ENCODE measurements at regions not wholly inside any gene's neighbourhood (a gene's known extent, or its start where the extent isn't known, plus 50 kb on each side); places are given as distances from the start of the nearest gene placed in this dataset.

DNA sequence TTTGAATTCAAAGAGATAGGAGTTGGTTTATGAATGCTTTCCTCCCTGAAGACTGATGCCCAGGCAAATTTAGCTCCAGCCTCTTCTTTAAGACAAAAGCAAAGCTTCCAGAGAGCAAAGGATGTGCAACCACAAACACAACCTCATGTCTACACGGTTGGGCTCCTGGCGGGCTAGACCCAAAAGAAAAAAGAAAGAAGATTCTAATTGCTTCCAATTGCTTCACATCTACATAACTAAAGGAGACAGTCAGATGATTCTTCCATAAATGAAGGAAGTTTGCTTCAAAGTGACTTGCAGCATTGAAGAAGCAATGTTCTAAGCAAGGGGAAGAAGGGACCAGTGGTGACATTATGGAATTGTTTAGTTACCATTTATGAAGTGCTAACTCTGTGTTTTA lies 1603.0 kb upstream of the TENM3 start:
- DNase-seq (ENCODE audit: low read depth) = no peak

DNA sequence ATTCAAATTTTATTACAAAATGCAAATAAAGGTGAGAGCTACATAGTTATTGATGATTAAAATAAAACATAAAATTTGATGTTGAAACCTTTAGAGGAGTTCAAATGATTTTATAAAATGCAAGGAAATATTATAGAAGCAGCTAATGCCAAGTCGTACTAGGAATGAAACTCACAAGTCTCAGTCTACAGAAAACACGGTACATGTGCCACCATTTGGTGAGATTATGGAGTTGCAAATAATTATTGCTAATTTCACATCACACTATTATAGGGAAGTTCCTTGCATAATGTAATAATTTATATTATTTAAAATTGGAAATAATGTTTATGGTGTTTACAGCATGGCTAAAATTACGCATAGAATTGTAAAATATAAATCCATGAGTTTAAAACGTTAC lies 1601.7 kb upstream of the TENM3 start:
- no peak for DNase-seq (ENCODE audit: low read depth)

DNA sequence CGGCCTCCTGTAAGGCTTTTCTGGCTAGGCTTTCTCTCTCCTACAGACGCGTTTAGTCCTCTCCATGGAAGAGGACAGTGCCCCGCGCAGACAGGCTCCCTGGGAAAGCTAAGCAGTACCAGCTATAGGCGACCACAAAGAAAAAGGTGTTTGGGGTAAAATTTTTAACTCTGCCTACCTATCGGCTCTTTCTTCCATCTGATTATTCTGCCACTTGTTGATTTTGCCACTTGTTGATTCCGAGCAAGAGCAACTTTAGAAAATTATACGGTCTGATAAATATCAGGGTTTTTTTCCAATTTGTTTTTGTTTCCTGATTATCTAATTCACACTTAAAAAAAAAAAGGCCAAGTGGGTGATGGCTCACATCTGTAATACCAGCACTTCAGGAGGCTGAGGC lies 1600.5 kb upstream of the TENM3 start:
- no peak for DNase-seq (ENCODE audit: low read depth)

DNA sequence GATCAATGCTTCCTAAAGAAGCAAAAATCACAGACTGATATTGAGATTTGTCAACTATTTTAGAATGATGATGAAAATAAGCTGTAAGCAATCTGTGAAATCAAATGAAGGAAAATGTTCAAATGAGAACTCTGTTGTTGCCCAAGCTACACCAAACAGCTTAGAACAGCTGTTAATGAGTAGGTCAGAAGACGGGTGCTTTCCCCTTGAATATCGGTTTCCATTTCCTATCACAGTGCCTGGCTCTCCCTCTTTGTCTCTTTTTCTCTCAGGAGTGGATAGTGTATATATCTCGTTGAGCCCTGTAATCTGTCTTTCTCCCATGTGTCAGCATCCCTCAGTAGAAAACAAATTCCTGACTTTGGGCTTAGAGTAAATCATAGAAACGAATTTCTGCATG lies 1592.9 kb upstream of the TENM3 start:
- no peak for DNase-seq (ENCODE audit: low read depth)

DNA sequence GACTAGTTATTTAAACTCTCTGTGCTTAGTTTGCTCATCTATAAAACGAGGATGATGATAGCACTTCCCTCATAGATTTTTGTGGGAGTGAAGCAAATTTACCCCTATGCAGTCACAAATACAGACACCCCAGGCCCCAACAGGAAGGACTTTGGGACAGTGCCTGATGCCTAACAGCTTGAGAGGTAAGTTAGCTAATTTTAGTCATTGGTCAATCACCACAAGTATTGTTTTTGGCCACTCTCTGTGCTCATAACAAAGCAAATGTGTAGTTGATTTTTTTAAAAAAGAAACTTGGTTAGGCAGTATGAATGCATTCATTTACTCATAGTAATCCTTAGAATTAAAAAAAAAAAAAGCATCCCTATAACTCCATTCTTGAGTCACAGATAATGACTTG lies 1590.7 kb upstream of the TENM3 start:
- DNase-seq (ENCODE audit: low read depth) = no peak

DNA sequence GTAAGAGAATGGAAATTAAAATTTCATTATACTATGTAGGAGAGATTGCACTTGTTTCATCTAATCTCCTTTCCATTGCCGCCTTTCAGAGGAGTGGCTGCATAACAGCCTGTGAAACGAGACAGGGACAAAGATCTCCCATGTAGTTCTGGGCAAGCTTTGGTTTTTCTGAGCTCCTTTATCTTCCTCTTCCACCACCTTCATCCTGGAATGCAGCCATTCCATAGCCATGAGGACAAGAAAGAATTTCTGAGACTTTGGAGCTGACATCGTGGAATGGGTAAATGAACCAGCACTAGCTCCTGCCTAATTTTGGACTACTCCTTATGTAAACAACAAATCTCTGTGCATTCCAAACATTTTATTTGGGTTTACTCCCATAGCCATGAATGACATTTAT lies 1587.3 kb upstream of the TENM3 start:
- DNase-seq (ENCODE audit: low read depth) = no peak

DNA sequence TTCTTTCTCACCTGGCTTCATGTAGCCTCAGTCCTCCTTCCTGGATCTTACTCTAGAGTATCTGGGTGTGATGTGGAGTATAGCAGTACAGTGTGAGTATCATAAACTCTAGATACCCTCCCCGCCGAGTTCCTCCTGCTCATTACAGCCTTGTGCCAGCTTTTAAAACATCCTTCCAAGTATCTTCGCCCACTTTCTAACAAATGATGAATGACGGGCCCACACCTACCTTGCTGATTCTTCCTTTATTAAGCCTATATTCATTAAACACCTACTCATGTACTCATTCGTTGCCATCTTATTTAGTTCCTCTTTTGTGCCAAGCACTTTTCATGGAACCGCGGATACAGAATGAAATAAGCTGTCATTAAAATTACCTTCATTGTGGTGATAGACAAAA lies 1585.3 kb upstream of the TENM3 start:
- DNase-seq (ENCODE audit: low read depth) = no peak

DNA sequence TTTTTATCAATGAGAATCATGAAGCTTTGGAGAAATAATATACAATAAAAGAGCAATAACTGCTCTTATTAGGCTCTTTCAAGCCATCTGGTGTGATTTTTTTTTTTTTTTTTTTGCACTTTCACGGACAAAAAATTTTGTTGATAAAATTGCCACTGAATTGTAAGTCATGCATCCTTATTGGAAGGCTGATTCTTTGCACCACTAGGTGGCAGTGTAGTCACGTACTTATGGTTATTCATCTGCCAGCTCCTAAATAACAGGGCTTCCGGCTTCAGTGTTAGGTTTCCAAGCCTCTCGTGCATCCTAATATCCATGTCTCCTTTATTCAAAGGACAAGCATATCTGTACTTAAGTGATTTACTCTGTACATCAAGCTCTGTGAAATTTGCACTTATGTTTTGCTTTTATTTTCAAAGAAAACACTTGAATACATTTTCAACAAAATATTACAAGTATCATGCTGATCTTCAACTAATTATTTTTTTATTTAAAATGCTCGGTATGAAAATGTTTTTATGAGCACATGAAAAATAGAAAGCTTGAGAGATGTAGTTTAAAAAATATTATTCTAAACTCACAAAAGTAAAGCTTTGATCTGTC lies 1578.3 kb upstream of the TENM3 start:
- peak; percentile 70 for DNase-seq (ENCODE audit: low read depth)

DNA sequence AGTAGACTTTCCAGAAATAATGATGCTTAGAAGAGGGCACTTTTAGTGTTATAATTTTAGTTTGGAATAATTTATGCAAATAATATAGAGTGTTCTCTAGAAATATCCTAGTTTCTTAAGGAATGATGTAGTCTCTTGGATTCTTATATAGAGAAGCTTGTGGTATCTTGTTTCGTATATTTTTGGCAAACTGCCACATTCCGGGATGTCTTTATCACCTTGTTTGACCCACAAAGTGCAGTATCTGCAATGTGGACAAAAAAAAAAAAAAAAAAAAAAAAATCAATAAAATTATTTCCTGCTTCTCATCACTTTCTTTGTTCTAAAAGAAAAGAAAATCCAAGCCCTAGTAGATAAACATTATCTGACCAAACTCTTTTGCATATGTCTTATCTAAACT lies 1577.7 kb upstream of the TENM3 start:
- DNase-seq (ENCODE audit: low read depth) = peak; percentile 4

DNA sequence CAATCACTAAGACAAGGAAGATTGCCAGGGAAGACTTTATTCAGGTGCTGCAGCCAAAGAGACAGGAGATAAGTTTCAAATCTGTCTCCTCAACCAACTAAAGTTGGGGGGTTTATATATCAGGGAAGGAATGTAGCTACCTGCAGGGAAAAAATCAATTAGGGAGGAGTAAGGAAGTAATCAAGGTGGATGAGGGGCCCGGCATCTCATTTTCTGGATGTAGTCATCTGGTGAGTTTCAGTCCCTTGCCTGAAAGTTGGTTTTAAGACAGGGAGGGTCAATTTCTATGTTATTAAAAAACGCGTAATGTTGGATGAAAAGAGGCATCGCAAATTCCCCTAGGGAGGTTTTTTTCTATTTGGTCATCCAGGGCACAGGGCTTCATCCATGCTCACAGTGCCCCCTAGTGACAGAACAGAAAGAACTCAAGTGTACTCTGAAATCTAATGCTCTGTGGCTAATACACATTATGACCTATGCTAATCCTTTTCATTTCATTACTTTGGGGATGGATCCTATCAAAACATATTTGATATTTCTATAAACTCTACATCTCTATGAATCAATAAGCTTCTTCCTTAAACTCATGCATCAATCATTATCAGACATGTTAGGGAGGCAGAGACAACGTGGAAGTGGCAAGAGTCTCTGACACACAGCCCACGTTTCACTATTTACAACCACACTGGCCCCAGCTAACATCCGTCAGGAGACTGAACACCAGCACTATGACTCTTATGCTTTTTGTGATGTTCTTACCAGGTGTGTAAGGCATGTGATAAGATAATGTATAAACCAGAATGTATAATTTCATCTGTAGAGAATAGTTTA lies 1577.0 kb upstream of the TENM3 start:
- DNase-seq (ENCODE audit: low read depth) = peak; percentile 48

DNA sequence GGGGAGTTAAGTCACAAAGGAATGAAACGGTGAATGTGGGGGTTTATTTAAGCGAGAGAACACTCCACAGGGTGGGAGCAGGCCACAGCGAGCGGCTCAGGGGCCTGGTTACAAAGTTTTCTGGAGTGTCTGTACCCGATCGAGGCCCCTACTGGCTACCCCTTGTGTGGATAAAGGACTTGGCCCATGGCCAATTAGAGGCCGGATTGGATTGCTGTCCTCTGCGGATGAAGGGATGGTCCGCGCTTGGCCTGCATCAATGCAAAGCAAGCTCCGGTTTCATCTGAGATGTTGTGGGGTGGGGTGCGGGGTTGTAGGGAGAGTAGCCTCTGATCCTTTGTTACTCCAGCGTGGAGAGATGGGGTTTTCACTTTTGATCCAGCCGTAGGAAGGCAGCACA lies 1574.5 kb upstream of the TENM3 start:
- DNase-seq (ENCODE audit: low read depth) = no peak

DNA sequence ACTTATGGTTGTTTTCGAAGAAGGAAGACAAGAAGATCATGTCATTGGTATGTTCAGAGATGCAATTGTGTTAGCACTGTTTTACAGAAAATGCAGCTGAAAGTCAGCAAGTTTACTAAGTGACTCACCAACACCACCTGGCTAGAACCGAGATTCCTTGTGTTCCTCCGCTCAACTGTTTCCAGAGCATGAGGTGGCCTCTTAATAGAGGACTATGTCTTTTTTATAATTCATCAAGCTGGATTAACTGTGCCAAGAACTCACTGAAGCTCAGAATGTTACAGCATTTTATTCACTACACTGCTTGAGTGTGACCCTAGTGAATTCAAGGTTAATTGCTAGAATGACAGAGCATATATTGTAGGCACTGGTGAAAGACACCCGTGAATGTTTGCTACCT lies 1573.5 kb upstream of the TENM3 start:
- no peak for DNase-seq (ENCODE audit: low read depth)

DNA sequence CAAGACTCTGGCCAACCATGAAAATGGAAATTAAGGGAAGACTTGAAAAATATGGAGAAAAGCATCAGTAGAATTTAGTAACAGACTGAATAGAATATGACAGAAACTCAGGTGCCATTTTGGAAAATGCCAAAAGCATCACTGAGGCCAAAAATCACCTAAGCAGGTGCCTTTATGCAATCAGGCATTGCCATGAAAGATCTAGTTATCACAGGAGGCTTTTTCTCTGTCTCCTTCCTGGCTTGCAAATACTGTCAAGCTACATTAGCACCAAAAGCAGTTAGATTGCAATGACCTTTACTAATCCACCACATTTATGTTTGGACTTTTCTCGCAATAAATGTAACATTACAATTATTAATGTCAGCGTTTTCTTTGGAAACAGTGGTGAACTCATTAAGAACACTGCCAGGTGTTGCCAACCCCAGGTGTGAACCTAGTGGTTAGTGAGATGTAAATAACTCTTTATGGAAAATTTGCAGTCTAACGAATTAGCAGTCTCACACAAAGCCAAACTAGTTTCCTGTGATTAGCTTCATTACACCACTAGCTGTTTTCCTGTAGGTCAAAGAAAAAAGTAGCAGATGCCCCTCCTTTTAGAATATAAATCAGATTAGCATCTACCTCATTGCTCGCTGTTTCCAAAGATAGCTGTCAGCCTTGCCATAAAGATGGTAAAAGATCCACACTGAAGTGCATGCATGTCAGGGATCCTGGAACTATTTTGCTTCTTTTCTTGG lies 1568.4 kb upstream of the TENM3 start:
- DNase-seq (ENCODE audit: low read depth) = no peak

DNA sequence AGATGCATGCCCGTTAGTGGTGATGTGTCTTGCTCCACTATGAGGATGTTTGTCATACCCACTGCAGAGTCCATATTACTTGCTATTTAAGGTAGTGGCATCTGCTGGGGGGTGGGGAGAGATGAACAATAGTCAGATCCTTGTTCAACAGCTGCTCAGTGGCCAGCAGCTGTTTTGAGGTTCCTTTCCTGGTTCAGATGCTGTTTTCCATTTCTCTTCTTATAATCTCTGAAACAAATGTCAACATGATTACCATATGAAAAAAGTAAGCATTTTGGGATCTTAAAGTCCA lies 1567.9 kb upstream of the TENM3 start:
- no peak for DNase-seq (ENCODE audit: low read depth)

DNA sequence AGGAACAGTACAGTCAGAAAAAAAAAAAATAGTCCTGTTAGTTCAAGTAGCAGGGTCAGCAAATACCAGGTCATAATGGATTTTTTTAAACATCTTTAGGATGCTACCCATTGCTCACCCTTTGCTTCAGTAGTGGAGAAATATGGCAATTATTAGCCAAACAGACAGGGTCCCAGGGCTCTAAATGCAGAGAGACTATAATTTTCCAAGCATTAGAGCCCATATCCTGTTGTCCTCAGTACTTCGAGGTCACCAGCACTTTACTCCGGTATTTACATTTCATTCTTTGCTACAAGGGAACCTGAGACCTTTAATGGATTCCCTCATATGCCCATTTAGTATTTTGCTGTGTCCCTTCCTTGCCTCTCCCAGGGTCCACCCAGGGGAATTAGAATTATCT lies 1562.9 kb upstream of the TENM3 start:
- DNase-seq (ENCODE audit: low read depth) = no peak

DNA sequence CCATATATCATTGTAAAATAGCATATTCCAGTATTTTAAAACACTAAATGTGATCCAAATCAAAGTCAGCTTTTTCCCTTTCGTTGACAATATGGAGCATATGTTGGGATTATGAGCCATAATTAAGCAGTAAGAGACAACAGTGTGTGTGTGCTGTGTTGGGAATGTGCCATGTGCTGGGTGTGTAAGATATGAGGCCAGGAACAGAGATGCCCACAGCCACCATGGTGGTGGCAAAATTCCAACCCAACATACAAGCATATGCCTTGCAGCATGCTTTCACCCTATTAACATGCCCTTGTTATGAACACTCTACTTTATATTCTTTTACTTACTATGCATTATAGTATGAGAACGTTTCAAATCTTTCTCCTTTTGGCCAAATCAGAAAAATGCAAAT lies 1560.4 kb upstream of the TENM3 start:
- no peak for DNase-seq (ENCODE audit: low read depth)

DNA sequence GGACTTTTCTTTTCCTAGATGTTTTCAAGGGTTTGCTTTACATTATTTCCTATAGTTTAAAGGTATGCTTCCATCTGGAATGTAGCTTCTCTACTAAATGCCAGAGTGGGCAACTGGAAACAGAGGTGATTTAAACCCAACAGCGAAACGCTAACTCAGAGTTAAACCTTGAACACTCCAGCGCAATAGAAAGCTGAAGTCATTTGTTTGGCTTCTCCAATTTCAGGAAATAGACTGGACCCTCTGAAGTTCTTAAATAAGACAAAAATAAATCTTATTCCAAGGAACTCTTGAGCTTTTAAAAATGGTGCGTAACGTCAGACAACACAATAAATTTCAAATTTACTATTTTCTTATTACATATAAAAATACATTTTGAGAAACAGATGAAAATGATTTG lies 1560.0 kb upstream of the TENM3 start:
- DNase-seq (ENCODE audit: low read depth) = no peak

DNA sequence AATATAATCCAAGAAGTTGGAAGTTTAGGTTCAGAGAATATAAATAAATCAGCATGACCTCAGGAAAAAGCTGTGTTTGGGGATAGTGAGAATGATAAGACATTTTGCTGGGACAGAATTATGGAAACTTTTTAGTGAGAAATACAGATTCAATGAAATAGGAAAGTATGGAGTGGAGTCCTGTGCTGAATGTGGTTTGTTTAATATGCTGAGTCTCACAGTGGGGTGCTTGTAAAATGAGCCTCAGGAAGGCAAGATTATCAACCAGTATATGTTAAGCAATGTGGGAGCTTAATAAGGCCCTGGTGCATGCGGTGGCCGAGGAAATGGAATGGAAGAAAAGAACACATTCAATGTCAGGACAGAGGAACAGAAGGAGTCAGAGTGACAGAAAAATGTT lies 1554.7 kb upstream of the TENM3 start:
- DNase-seq (ENCODE audit: low read depth) = no peak

DNA sequence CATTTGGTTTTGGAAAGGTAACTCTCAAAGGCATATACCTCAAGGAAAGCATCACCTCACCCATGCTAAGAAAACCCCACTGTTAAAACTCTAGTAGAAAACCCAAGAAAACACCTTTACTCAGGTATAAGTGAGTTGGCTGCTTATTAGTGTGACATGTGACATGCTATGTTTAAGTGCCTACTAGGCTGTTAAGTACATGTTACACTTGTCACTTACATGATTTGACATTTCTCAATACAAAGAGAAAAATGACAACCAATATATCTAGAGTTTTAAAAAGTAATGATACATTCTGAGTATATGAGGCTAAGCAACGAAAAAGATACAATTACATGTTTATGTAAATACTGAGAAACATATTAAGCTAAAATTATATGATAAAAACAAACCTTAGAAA lies 1548.3 kb upstream of the TENM3 start:
- no peak for DNase-seq (ENCODE audit: low read depth)

DNA sequence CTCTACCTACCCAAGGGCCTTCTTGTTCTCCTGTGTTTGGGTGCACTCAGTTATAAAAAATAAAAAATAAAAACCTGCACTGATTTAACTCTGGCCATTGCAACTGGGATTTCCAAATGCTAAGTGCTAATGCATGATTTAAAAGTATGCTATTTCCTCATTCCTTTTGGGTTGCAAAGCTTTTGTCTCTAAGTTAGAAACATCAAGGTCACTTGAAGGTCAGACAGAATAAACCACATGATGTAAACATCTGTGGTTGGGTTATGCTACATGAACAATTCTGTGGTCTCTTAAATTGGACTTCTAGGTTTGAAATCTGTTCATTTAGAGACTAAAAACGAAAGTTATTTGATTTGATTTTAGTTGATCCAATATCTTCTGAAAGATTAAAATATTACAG lies 1547.4 kb upstream of the TENM3 start:
- DNase-seq (ENCODE audit: low read depth) = peak; percentile 70

DNA sequence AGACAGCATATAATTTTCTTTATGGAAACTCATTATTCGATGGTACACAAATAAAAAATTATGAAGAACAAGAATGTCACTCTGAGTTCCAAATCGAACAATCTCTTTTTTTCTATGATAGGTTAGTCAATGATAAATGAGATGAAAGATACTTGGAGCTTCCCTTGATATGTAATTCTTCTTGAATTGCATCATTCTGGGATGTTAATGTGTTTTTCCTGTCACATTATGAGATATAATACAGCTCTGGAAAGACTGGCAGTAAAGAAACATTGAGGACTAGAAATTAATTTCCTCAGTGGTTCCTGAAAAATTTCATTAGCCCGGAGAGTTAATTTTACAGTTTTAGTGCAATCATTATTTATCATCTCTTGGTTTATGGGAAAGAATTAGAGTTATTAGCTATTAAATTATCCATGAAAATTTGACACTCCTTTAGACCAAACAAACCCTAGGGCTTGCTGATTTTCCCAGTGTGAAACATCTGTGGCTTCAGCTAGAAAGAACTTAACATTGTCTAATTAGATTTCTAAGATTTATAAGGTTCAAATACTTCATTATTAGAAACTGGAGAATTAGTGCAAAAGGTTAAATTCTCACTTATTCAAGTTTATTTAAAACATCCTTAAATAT lies 1546.6 kb upstream of the TENM3 start:
- no peak for DNase-seq (ENCODE audit: low read depth)

DNA sequence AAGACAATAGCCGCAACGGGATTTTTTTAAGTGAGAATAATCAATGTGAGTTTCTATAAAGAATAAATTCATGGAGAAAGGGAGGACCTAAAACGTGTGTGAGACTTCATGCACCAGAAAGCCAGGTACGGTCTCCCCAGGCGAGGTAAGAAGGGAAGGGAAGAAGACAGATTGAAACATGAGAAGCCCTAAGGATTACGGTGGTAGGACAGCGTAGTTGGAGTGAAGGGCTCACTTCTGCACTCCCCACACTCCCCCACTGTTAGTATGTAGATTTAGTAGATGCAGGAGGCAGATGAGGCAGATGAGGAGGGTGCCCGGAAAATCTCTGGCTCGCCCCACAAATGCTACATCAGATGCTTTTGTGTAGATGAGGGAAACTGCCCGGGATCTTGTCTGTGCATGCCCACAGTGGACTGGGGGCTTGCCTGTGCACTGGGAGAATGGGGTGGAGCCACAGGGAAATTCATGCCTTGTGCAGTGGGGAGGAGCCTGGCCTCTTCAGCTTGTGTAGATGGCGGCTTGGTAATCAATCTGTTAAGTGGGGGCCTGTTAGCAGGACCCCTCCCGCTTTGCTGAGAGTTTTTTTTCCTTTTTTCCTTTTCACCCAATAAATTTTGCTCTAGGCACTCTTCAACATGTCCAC lies 1544.5 kb upstream of the TENM3 start:
- no peak for DNase-seq (ENCODE audit: low read depth)

Data from RPMI7951 (cell line).